CD4-positive, alpha-beta T cell (primary cell): ENCODE measurements at regions not wholly inside any gene's neighbourhood (a gene's known extent, or its start where the extent isn't known, plus 50 kb on each side); places are given as distances from the start of the nearest gene placed in this dataset.

Source experiments
- ATAC-seq: fragments of 200-7000 bp; cut with Tn5 transposase; one replicate; pipeline ENCODE4 v1.10.0; 2022; ENCODE audit warnings: mild to moderate bottlenecking; ENCODE audit not compliant: poor library complexity
- CTCF ChIA-PET: fragments of 350-600 bp; sonication (Branson Sonifier 250); formaldehyde crosslinking; loops from one replicate; lab custom pipeline; 2021; ENCODE audit warnings: antibody characterized with exemption, inconsistent platforms; lab: Charles Lee
- POLR2A ChIA-PET: fragments of 350-600 bp; sonication (Branson Sonifier 250); formaldehyde crosslinking; loops from one replicate; lab custom pipeline; 2021; ENCODE audit warnings: antibody characterized with exemption, inconsistent platforms; lab: Charles Lee
- DNase-seq, 14 experiments: peaks; one replicate each; pipeline ENCODE4 v3.0.0-alpha.2; 2013 to 2020; ENCODE audit warnings: mixed read lengths in 2 of 14
- H3K27ac ChIP-seq, 2 donors: one replicate each; pipeline versions ENCODE4 v1.5.1 to v1.7.0; 2013; ENCODE audit warnings: low read length in 2 of 2, low read depth in 1 of 2, mild to moderate bottlenecking in 1 of 2
- H3K27me3 ChIP-seq, 2 experiments: 1 replicate in 1 of 2; 2 replicates in 1 of 2; pipeline versions ENCODE4 v1.6.1 to v1.7.0; 2013; ENCODE audit warnings: low read length in 2 of 2, control low read depth in 1 of 2, mild to moderate bottlenecking in 1 of 2, moderate library complexity in 1 of 2; ENCODE audit not compliant: insufficient read depth in 2 of 2, control insufficient read depth in 1 of 2
- H3K36me3 ChIP-seq: one replicate; pipeline ENCODE4 v1.6.1; 2013; ENCODE audit warnings: low read length, control low read depth; ENCODE audit not compliant: insufficient read depth
- H3K4me1 ChIP-seq: one replicate; pipeline ENCODE4 v1.6.1; 2013; ENCODE audit warnings: low read length, control low read depth; ENCODE audit not compliant: insufficient read depth
- H3K4me3 ChIP-seq: one replicate; pipeline ENCODE4 v1.5.1; 2013; ENCODE audit warnings: mild to moderate bottlenecking, low read length, moderate library complexity
- H3K9me3 ChIP-seq, 2 experiments: 1 replicate in 1 of 2; 2 replicates in 1 of 2; pipeline versions ENCODE4 v1.6.1 to v1.7.0; 2013; ENCODE audit warnings: low read length in 2 of 2, mild to moderate bottlenecking in 2 of 2, control low read depth in 1 of 2, moderate library complexity in 1 of 2; ENCODE audit not compliant: control insufficient read depth in 1 of 2, insufficient read depth in 1 of 2
- H3K27ac Mint-ChIP-seq: one replicate; pipeline ENCODE4 v1.8.0; 2020; ENCODE audit warnings: mixed read lengths
- H3K27me3 Mint-ChIP-seq: one replicate; pipeline ENCODE4 v1.8.0; 2021; ENCODE audit warnings: mixed read lengths
- H3K36me3 Mint-ChIP-seq: one replicate; pipeline ENCODE4 v1.8.0; 2021; ENCODE audit warnings: low read depth, mixed read lengths
- H3K4me1 Mint-ChIP-seq: one replicate; pipeline ENCODE4 v1.8.0; 2021; ENCODE audit warnings: low read depth, mixed read lengths
- H3K4me3 Mint-ChIP-seq: one replicate; pipeline ENCODE4 v1.8.0; 2020; ENCODE audit warnings: mild to moderate bottlenecking, mixed read lengths
- H3K9me3 Mint-ChIP-seq: one replicate; pipeline ENCODE4 v1.8.0; 2020; ENCODE audit warnings: mixed read lengths
- intact Hi-C, 2 experiments: fragments of 100-400 bp; cut with DNase I in 1 of 2; cut with micrococcal nuclease in 1 of 2; formaldehyde crosslinking; loops; one replicate each; pipeline versions ENCODE4 v1.15.1 to v1.9.0; 2023 to 2025; cut with DNase I, micrococcal nuclease
- TF ChIP-seq, protein P1 (sequence below): fragments of 200-600 bp; IDR thresholded peaks from one replicate; pipeline ENCODE4 v1.8.0; 2022; ENCODE audit warnings: antibody characterized with exemption, mild to moderate bottlenecking

DNA sequence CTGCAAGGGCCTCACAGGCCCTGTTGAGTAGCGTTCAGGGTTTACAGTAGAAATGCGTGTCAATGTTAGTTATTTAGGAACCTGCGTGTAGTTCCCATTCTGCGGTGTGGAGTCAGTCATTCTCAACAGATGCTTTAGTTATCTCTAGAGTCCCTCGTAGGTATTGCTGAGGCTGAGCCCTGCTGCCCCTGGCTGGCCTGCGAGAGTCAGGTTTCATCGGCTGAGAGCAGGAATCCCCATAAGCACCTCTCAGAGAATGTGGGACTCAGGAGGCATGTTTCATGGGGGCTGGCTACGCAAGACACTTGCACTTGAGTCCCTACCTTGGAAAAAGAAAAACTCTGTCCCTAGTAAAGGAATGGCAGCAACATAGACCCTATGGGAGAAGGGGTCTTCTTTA, 347.5 kb upstream of the ASIC2 start:
- no peaks in the 10 kb centered on the region for H3K27me3 ChIP-seq
- TF ChIP-seq, protein P1, sequence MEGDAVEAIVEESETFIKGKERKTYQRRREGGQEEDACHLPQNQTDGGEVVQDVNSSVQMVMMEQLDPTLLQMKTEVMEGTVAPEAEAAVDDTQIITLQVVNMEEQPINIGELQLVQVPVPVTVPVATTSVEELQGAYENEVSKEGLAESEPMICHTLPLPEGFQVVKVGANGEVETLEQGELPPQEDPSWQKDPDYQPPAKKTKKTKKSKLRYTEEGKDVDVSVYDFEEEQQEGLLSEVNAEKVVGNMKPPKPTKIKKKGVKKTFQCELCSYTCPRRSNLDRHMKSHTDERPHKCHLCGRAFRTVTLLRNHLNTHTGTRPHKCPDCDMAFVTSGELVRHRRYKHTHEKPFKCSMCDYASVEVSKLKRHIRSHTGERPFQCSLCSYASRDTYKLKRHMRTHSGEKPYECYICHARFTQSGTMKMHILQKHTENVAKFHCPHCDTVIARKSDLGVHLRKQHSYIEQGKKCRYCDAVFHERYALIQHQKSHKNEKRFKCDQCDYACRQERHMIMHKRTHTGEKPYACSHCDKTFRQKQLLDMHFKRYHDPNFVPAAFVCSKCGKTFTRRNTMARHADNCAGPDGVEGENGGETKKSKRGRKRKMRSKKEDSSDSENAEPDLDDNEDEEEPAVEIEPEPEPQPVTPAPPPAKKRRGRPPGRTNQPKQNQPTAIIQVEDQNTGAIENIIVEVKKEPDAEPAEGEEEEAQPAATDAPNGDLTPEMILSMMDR, result no peak
- Mint-ChIP-seq H3K4me1 (peaks cover 17% of the 10 kb centered on the region), H3K27ac (no peak overlapping the region), H3K36me3 (no peaks in the 10 kb centered on the region), H3K27me3 (peaks cover 4% of the 10 kb centered on the region), H3K4me3 (no peak overlapping the region), H3K9me3 (peaks cover 24% of the 10 kb centered on the region)
- ATAC-seq (no peak), DNase-seq (no peak)
- POLR2A ChIA-PET, result no interaction called here
- peaks cover 11 to 16% of the 10 kb centered on the region in 2 experiments for H3K9me3 ChIP-seq
- no peaks in the 10 kb centered on the region for H3K36me3 ChIP-seq
- CTCF ChIA-PET, result no interaction called here
- peaks cover 7% of the 10 kb centered on the region for H3K4me1 ChIP-seq
- H3K27ac ChIP-seq, result no peak overlapping the region
- no peak overlapping the region for H3K4me3 ChIP-seq
- intact Hi-C loops, result no loop called here

DNA sequence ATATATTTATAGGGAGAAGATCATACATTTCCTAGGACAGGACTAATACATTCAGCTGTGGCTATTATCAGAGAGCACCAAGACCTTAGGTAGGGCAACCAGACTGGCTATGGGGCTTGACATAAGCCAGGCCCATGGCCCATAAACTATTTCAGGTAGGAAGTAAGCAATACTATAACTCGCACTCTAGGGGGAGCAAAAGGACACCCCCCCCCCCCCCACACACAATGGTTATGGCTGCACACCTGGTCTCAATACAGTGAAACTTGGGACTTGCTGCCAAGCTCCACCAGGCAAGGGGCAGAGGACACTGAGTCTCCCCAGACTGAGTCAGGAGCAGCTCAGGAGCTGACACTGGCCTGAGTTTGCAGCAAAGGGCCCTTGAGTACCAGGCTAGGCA, 348.9 kb upstream of the ASIC2 start:
- intact Hi-C loops, result no loop called here
- Mint-ChIP-seq H3K4me1 (peaks cover 9% of the 10 kb centered on the region), H3K9me3 (peaks cover 17% of the 10 kb centered on the region), H3K36me3 (no peaks in the 10 kb centered on the region), H3K27me3 (peaks cover 10% of the 10 kb centered on the region), H3K27ac (no peak overlapping the region), H3K4me3 (no peak overlapping the region)
- peaks cover 11 to 15% of the 10 kb centered on the region in 2 experiments for H3K9me3 ChIP-seq
- H3K4me1 ChIP-seq, result peaks cover 6% of the 10 kb centered on the region
- POLR2A ChIA-PET, result no interaction called here
- no peak overlapping the region for H3K27ac ChIP-seq
- H3K27me3 ChIP-seq, result no peaks in the 10 kb centered on the region
- no peak overlapping the region for H3K4me3 ChIP-seq
- TF ChIP-seq, protein P1, result no peak
- no peaks in the 10 kb centered on the region for H3K36me3 ChIP-seq
- ATAC-seq (no peak), DNase-seq (no peak)
- CTCF ChIA-PET, result no interaction called here

DNA sequence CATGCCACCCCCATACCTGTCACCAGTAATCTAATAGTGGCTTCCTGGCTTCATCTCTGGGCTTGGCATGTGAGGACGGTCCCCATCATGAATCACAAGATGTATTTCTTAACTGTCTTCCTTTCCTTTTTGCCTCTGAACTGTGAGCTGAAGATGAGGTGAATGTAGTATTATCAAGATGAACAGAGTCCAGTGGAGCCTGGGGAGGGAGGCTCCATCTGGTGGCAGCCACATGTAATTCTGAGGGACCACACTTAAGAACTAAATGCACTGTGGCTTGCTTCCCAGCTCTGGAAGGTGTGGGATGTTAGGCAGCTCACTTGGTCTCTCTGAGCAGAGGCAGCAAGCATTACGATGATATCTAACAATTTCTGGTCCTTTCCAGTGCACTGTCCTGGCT, 354.9 kb upstream of the ASIC2 start:
- no peaks in the 10 kb centered on the region for H3K4me1 ChIP-seq
- TF ChIP-seq, protein P1, result no peak
- H3K36me3 Mint-ChIP-seq, result no peaks in the 10 kb centered on the region

More for the DNA sequence above, 354.9 kb upstream of the ASIC2 start:
- peaks cover 12% of the 10 kb centered on the region for H3K27me3 Mint-ChIP-seq
- no peak overlapping the region for H3K4me3 ChIP-seq
- no peaks in the 10 kb centered on the region for H3K36me3 ChIP-seq
- ATAC-seq, result no peak
- no peak overlapping the region for H3K27ac ChIP-seq
- H3K9me3 ChIP-seq, result no peaks in the 10 kb centered on the region
- no peaks in the 10 kb centered on the region for H3K9me3 Mint-ChIP-seq
- intact Hi-C loops, result no loop called here
- ChIA-PET POLR2A (no interaction called here), CTCF (no interaction called here)
- no peak overlapping the region for H3K27ac Mint-ChIP-seq
- H3K4me1 Mint-ChIP-seq, result no peaks in the 10 kb centered on the region
- no peak overlapping the region for H3K4me3 Mint-ChIP-seq
- no peaks in the 10 kb centered on the region for H3K27me3 ChIP-seq
- DNase-seq, result no peak
